ENCODE measurements at regions not wholly inside any gene's neighbourhood (a gene's known extent, or its start where the extent isn't known, plus 50 kb on each side); places are given as distances from the start of the nearest gene placed in this dataset.
"Not testable (repeated sequence)": the region's sequence is repeated elsewhere in the genome, so short reads cannot be mapped to it uniquely, and the experiment has no call there.

GRCh38 chr16:79946252-79946651, 345.7 kb upstream of the MAF start:
- Histone ChIP-seq H3K4me1 (peaks cover 0 to 2% (median 0%) of the 10 kb centered on the region in 4 donors), H3K4me3 (no peak overlapping the region), H3K36me3 (no peaks in the 10 kb centered on the region), H3K9me3 (no peaks in the 10 kb centered on the region), H3K27ac (no peak overlapping the region), H3K27me3 (no peaks in the 10 kb centered on the region)
- TF ChIP-seq POLR2A (IDR thresholded peaks at IDR 0.05) (no peak), POLR2AphosphoS5 (IDR thresholded peaks at IDR 0.05) (no peak), EP300 (IDR thresholded peaks at IDR 0.05) (no peak)
- intact Hi-C loops (cut with DNase I; ENCODE audit: low total_unique reads) = no loop called here
- DNase-seq = no peak
- 73 to 91% (median 86%) methylated on average over 2 of the region's 2 CpGs for WGBS, 5 donors

GRCh38 chr16:79943736-79944135, 343.2 kb upstream of the MAF start:
- H3K27ac ChIP-seq = no peak overlapping the region
- DNase-seq = no peak
- intact Hi-C loops (cut with DNase I; ENCODE audit: low total_unique reads) = no loop called here
- no peak overlapping the region for H3K4me3 ChIP-seq
- WGBS, 5 donors = 62 to 83% (median 75%) methylated on average over 3 of the region's 3 CpGs
- H3K4me1 ChIP-seq = no peaks in the 10 kb centered on the region
- H3K9me3 ChIP-seq = no peaks in the 10 kb centered on the region
- no peak for TF ChIP-seq CTCF (IDR thresholded peaks at IDR 0.05)
- no peak for TF ChIP-seq EP300 (IDR thresholded peaks at IDR 0.05)
- TF ChIP-seq POLR2A (IDR thresholded peaks at IDR 0.05) = no peak
- no peak for TF ChIP-seq POLR2AphosphoS5 (IDR thresholded peaks at IDR 0.05)
- H3K27me3 ChIP-seq = no peaks in the 10 kb centered on the region
- no peaks in the 10 kb centered on the region for H3K36me3 ChIP-seq

- TF ChIP-seq POLR2A (IDR thresholded peaks at IDR 0.05) = no peak
- no peak for TF ChIP-seq CTCF (IDR thresholded peaks at IDR 0.05)
- no peak for TF ChIP-seq POLR2AphosphoS5 (IDR thresholded peaks at IDR 0.05)
- no peak for TF ChIP-seq EP300 (IDR thresholded peaks at IDR 0.05)
- H3K9me3 ChIP-seq = no peaks in the 10 kb centered on the region
- no peaks in the 10 kb centered on the region for H3K27me3 ChIP-seq
- no peak overlapping the region for H3K27ac ChIP-seq
- no peak for DNase-seq
- WGBS, 5 donors = 76 to 89% (median 85%) methylated on average over 4 of the region's 4 CpGs
- no peak overlapping the region for H3K4me3 ChIP-seq
- H3K4me1 ChIP-seq = no peaks in the 10 kb centered on the region
- H3K36me3 ChIP-seq = no peaks in the 10 kb centered on the region
- intact Hi-C loops (cut with DNase I; ENCODE audit: low total_unique reads) = no loop called here
These were observed 338.0 kb upstream of the MAF start for GRCh38 chr16:79938575-79938974.

GRCh38 chr16:79937671-79938070, 337.1 kb upstream of the MAF start:
- H3K27me3 ChIP-seq; intact Hi-C loops (cut with DNase I; ENCODE audit: low total_unique reads); DNase-seq: not testable (repeated sequence)

GRCh38 chr16:79933603-79934002, 333.1 kb upstream of the MAF start:
- no peak overlapping the region for H3K4me3 ChIP-seq
- TF ChIP-seq CTCF (IDR thresholded peaks at IDR 0.05) (no peak), POLR2AphosphoS5 (IDR thresholded peaks at IDR 0.05) (no peak), POLR2A (IDR thresholded peaks at IDR 0.05) (no peak), EP300 (IDR thresholded peaks at IDR 0.05) (no peak)
- WGBS, 5 donors = 52 to 72% (median 61%) methylated on average over 8 of the region's 8 CpGs
- no peaks in the 10 kb centered on the region for H3K9me3 ChIP-seq
- intact Hi-C loops (cut with DNase I; ENCODE audit: low total_unique reads) = no loop called here
- no peaks in the 10 kb centered on the region for H3K36me3 ChIP-seq
- no peak overlapping the region for H3K27ac ChIP-seq
- no peak for DNase-seq
- H3K4me1 ChIP-seq = peaks cover 0 to 13% (median 2%) of the 10 kb centered on the region in 4 donors
- no peaks in the 10 kb centered on the region for H3K27me3 ChIP-seq

More at GRCh38 chr16:79937671-79938070, 337.1 kb upstream of the MAF start:
- H3K9me3 ChIP-seq, H3K27ac ChIP-seq, H3K36me3 ChIP-seq, H3K4me1 ChIP-seq, H3K4me3 ChIP-seq: not testable (repeated sequence)
